ENCODE measurements at regions not wholly inside any gene's neighbourhood (a gene's known extent, or its start where the extent isn't known, plus 50 kb on each side); places are given as distances from the start of the nearest gene placed in this dataset.

DNA sequence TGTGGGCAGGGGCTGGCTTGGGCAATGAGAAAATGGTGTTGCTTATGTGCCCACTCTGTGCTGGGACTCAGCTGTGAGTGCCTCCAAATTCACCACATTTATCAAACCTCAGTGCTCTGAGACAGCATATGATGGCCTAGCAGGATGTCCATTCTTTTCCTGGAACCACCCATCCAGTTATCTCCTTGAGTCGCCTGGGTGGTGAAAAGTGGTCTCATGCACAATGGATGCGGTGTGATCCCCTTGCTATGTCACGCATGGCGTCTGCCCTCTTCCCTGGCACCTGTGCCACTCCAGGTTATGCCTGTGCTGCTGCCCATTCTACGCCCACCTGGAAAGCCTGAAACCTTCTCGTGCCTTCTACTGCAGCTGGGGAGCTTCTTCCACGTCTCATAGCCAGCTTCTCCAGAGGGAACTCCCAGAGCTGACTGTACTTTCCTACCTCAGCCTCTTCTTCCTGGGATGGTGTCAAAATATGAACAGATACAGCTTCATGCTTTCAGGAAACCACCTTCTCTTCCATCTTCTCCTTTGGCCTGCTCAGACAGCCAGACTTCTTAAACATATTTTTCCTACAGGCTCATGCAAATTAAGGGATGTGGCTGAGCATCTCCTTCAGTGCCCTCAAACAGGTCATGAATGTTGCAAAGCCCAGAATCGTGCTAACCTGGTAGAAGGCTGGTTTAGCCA, 147.3 kb downstream of the PFKFB3 start:
- H3K36me3 ChIP-seq (replicated peaks in 1 of 2; ENCODE audit: control insufficient read depth in 1 of 2, insufficient read depth in 2 of 2, low read length in 2 of 2): no peaks in the 10 kb centered on the region
- no peak overlapping the region for H3K9ac ChIP-seq (ENCODE audit: insufficient read depth, low read length, poor library complexity, severe bottlenecking)
- H3K4me1 Mint-ChIP-seq: peaks cover 41% of the 10 kb centered on the region
- WGBS (ENCODE audit: insufficient coverage): 98% methylated on average over 8 of the region's 8 CpGs
- no peak overlapping the region for H3K4me3 ChIP-seq (replicated peaks in 1 of 3; ENCODE audit: low read depth in 2 of 3, low read length in 3 of 3)
- H3K9me3 ChIP-seq (replicated peaks in 1 of 2; ENCODE audit: control insufficient read depth in 1 of 2, insufficient read depth in 1 of 2, low read length in 2 of 2): peaks cover 0 to 2% of the 10 kb centered on the region in 2 donors
- H3K4me1 ChIP-seq (ENCODE audit: control insufficient read depth in 1 of 2, insufficient read depth in 2 of 2, low read length in 2 of 2): peaks cover 26 to 31% of the 10 kb centered on the region in 2 donors
- H3K4me2 ChIP-seq (replicated peaks; ENCODE audit: extremely low read depth, low read length, poor library complexity, severe bottlenecking): no peak overlapping the region
- no peaks in the 10 kb centered on the region for H3K79me2 ChIP-seq (ENCODE audit: insufficient read depth, low read length)
- H4K20me1 ChIP-seq (ENCODE audit: insufficient read depth, low read length): no peaks in the 10 kb centered on the region
- peaks cover 0 to 8% (median 4%) of the 10 kb centered on the region in 7 donors for H3K9me3 Mint-ChIP-seq
- intact Hi-C loops (cut with micrococcal nuclease): loop anchor here (2.0 to 10.0 kb wide), 5 partner anchors 45 to 145 kb away; partner anchors contain the start of gene PFKFB3 (in 1 of the 2)
- no peak overlapping the region for H3K4me3 Mint-ChIP-seq
- peaks cover 0 to 7% (median 1%) of the 10 kb centered on the region in 3 donors for H3K27me3 Mint-ChIP-seq (ENCODE audit: low read depth in 3 of 3)
- H3K27ac ChIP-seq (ENCODE audit: low read depth in 1 of 2, low read length in 2 of 2): no peak overlapping the region
- H2AFZ ChIP-seq (ENCODE audit: insufficient read depth, low read depth, low read length, poor library complexity, severe bottlenecking): no peak overlapping the region
- peak overlapping the region in 6 of 7 donors; percentile 17 to 90 (median 64) for H3K27ac Mint-ChIP-seq
- DNase-seq: peak in 1 of 3 donors; percentile 48
- TF ChIP-seq, protein P1, sequence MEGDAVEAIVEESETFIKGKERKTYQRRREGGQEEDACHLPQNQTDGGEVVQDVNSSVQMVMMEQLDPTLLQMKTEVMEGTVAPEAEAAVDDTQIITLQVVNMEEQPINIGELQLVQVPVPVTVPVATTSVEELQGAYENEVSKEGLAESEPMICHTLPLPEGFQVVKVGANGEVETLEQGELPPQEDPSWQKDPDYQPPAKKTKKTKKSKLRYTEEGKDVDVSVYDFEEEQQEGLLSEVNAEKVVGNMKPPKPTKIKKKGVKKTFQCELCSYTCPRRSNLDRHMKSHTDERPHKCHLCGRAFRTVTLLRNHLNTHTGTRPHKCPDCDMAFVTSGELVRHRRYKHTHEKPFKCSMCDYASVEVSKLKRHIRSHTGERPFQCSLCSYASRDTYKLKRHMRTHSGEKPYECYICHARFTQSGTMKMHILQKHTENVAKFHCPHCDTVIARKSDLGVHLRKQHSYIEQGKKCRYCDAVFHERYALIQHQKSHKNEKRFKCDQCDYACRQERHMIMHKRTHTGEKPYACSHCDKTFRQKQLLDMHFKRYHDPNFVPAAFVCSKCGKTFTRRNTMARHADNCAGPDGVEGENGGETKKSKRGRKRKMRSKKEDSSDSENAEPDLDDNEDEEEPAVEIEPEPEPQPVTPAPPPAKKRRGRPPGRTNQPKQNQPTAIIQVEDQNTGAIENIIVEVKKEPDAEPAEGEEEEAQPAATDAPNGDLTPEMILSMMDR (IDR thresholded peaks at IDR 0.05): no peak
- no peaks in the 10 kb centered on the region for H3K27me3 ChIP-seq (ENCODE audit: control insufficient read depth in 2 of 2, insufficient read depth in 2 of 2, low read length in 2 of 2)
- H3K36me3 Mint-ChIP-seq: peaks cover 7 to 9% of the 10 kb centered on the region in 2 donors

- TF ChIP-seq, protein P1 (IDR thresholded peaks at IDR 0.05): no peak
- Histone ChIP-seq H3K27me3 (ENCODE audit: control insufficient read depth in 2 of 2, insufficient read depth in 2 of 2, low read length in 2 of 2) (no peaks in the 10 kb centered on the region), H3K36me3 (replicated peaks in 1 of 2; ENCODE audit: control insufficient read depth in 1 of 2, insufficient read depth in 2 of 2, low read length in 2 of 2) (no peaks in the 10 kb centered on the region), H4K20me1 (ENCODE audit: insufficient read depth, low read length) (no peaks in the 10 kb centered on the region), H3K9ac (ENCODE audit: insufficient read depth, low read length, poor library complexity, severe bottlenecking) (no peak overlapping the region), H3K4me2 (replicated peaks; ENCODE audit: extremely low read depth, low read length, poor library complexity, severe bottlenecking) (no peak overlapping the region), H3K27ac (ENCODE audit: low read depth in 1 of 2, low read length in 2 of 2) (no peak overlapping the region), H3K4me3 (replicated peaks in 1 of 3; ENCODE audit: low read depth in 2 of 3, low read length in 3 of 3) (no peak overlapping the region), H2AFZ (ENCODE audit: insufficient read depth, low read depth, low read length, poor library complexity, severe bottlenecking) (no peak overlapping the region), H3K79me2 (ENCODE audit: insufficient read depth, low read length) (no peaks in the 10 kb centered on the region), H3K4me1 (ENCODE audit: control insufficient read depth in 1 of 2, insufficient read depth in 2 of 2, low read length in 2 of 2) (peaks cover 26 to 31% of the 10 kb centered on the region in 2 donors), H3K9me3 (replicated peaks in 1 of 2; ENCODE audit: control insufficient read depth in 1 of 2, insufficient read depth in 1 of 2, low read length in 2 of 2) (peaks cover 0 to 2% of the 10 kb centered on the region in 2 donors)
- Mint-ChIP-seq H3K27me3 (ENCODE audit: low read depth in 3 of 3) (peaks cover 0 to 7% (median 1%) of the 10 kb centered on the region in 3 donors), H3K36me3 (peaks cover 5 to 7% of the 10 kb centered on the region in 2 donors), H3K27ac (peak overlapping the region in 1 of 7 donors; percentile 23), H3K9me3 (peaks cover 0 to 8% (median 4%) of the 10 kb centered on the region in 7 donors), H3K4me1 (peaks cover 41% of the 10 kb centered on the region), H3K4me3 (no peak overlapping the region)
- no peak for DNase-seq
- intact Hi-C loops (cut with micrococcal nuclease): no loop called here
- WGBS (ENCODE audit: insufficient coverage): 94% methylated on average over 3 of the region's 3 CpGs
These were observed 147.9 kb downstream of the PFKFB3 start for GRCh38 chr10:6350609-6351008.
